DOHH2 (cell line): ENCODE measurements at regions not wholly inside any gene's neighbourhood (a gene's known extent, or its start where the extent isn't known, plus 50 kb on each side); places are given as distances from the start of the nearest gene placed in this dataset.

Experiments used
- H3F3A ChIP-seq: fragments of 200-600 bp; sonication (generic), shearing (Covaris generic); 2 replicates; pipeline ENCODE4 v1.6.0; 2016; ENCODE audit warnings: antibody characterized with exemption, mild to moderate bottlenecking; ENCODE audit not compliant: control insufficient read depth, insufficient read depth
- H3K27ac ChIP-seq: fragments of 200-600 bp; sonication (generic); 2 replicates; pipeline ENCODE4 v1.5.1; 2014; ENCODE audit warnings: low read depth, mild to moderate bottlenecking, low read length, moderate library complexity
- H3K27me3 ChIP-seq: fragments of 200-600 bp; sonication (generic); 2 replicates; pipeline ENCODE4 v1.6.1; 2014; ENCODE audit warnings: mild to moderate bottlenecking, low read length, mixed read lengths; ENCODE audit not compliant: control insufficient read depth
- H3K36me3 ChIP-seq: fragments of 200-600 bp; sonication (generic); 2 replicates; pipeline ENCODE4 v1.6.1; 2014; ENCODE audit warnings: mild to moderate bottlenecking, low read length, moderate library complexity, mixed read lengths; ENCODE audit not compliant: control insufficient read depth
- H3K4me1 ChIP-seq: fragments of 200-600 bp; sonication (generic); 2 replicates; pipeline ENCODE4 v1.6.1; 2014; ENCODE audit warnings: mild to moderate bottlenecking, low read length, mixed read lengths; ENCODE audit not compliant: control insufficient read depth
- H3K4me2 ChIP-seq: fragments of 200-600 bp; sonication (generic); 2 replicates; pipeline ENCODE4 v1.6.0; 2014; ENCODE audit warnings: mild to moderate bottlenecking, low read length, moderate library complexity
- H3K4me3 ChIP-seq: fragments of 200-600 bp; sonication (generic); 2 replicates; pipeline ENCODE4 v1.5.1; 2014; ENCODE audit warnings: mild to moderate bottlenecking, low read length, mixed read lengths
- H3K79me2 ChIP-seq: fragments of 200-600 bp; sonication (generic); 2 replicates; pipeline ENCODE4 v1.6.1; 2014; ENCODE audit warnings: mild to moderate bottlenecking, low read length, mixed read lengths; ENCODE audit not compliant: control insufficient read depth
- H3K9me2 ChIP-seq: fragments of 200-600 bp; sonication (generic); replicated peaks from 2 replicates; pipeline ENCODE4 v1.6.1; 2014; ENCODE audit warnings: mild to moderate bottlenecking, low read length, mixed read lengths; ENCODE audit not compliant: control insufficient read depth
- H3K9me3 ChIP-seq: fragments of 200-600 bp; sonication (generic); 2 replicates; pipeline ENCODE4 v1.6.1; 2014; ENCODE audit warnings: antibody characterized with exemption, low read length, mixed read lengths; ENCODE audit not compliant: control insufficient read depth, insufficient read depth
- H4K20me1 ChIP-seq: fragments of 200-600 bp; sonication (generic); 2 replicates; pipeline ENCODE4 v1.6.0; 2014; ENCODE audit warnings: low read depth, mild to moderate bottlenecking, antibody characterized with exemption, low read length, moderate library complexity; ENCODE audit not compliant: control insufficient read depth, insufficient read depth
- CTCF ChIP-seq: fragments of 200-600 bp; sonication (generic); IDR thresholded peaks from one replicate; pipeline ENCODE4 v1.5.1; 2014; ENCODE audit warnings: antibody characterized with exemption, mild to moderate bottlenecking, low read depth, low read length; ENCODE audit not compliant: poor library complexity, severe bottlenecking
- EZH2phosphoT487 ChIP-seq: fragments of 200-600 bp; sonication (generic); IDR thresholded peaks from 2 replicates; pipeline ENCODE4 v1.6.1; 2017; ENCODE audit warnings: borderline replicate concordance, mild to moderate bottlenecking, antibody characterized with exemption, low read length, moderate library complexity, mixed read lengths

- no peaks in the 10 kb centered on the region for H3K79me2 ChIP-seq
- H3K4me1 ChIP-seq = no peaks in the 10 kb centered on the region
- H4K20me1 ChIP-seq = no peaks in the 10 kb centered on the region
- no peak overlapping the region for H3K27ac ChIP-seq
- TF ChIP-seq EZH2phosphoT487 (no peak), CTCF (no peak)
- no peaks in the 10 kb centered on the region for H3K9me2 ChIP-seq
- H3K36me3 ChIP-seq = no peaks in the 10 kb centered on the region
- H3F3A ChIP-seq = no peaks in the 10 kb centered on the region
- peaks cover 15% of the 10 kb centered on the region for H3K27me3 ChIP-seq
- H3K4me2 ChIP-seq = no peak overlapping the region
- H3K9me3 ChIP-seq = no peaks in the 10 kb centered on the region
- H3K4me3 ChIP-seq = no peak overlapping the region
Observed at GRCh38 chr1:224535641-224536040, 80.5 kb upstream of the CNIH3 start.

- H3F3A ChIP-seq = no peaks in the 10 kb centered on the region
- H3K36me3 ChIP-seq = no peaks in the 10 kb centered on the region
- no peaks in the 10 kb centered on the region for H3K9me3 ChIP-seq
- no peak overlapping the region for H3K4me2 ChIP-seq
- H3K27me3 ChIP-seq = peaks cover 9% of the 10 kb centered on the region; the same call in 1 of the 2 replicates
- H4K20me1 ChIP-seq = no peaks in the 10 kb centered on the region
- no peaks in the 10 kb centered on the region for H3K9me2 ChIP-seq
- no peak overlapping the region for H3K27ac ChIP-seq
- TF ChIP-seq EZH2phosphoT487 = no peak
- no peak for TF ChIP-seq CTCF
- H3K79me2 ChIP-seq = no peaks in the 10 kb centered on the region
- no peaks in the 10 kb centered on the region for H3K4me1 ChIP-seq
- no peak overlapping the region for H3K4me3 ChIP-seq
Observed at GRCh38 chr1:224539971-224540370, 76.1 kb upstream of the CNIH3 start.

- no peak for TF ChIP-seq EZH2phosphoT487
- TF ChIP-seq CTCF = no peak
- no peaks in the 10 kb centered on the region for H3K9me3 ChIP-seq
- no peaks in the 10 kb centered on the region for H4K20me1 ChIP-seq
- H3K27me3 ChIP-seq = peaks cover 9% of the 10 kb centered on the region; the same call in 1 of the 2 replicates
- no peak overlapping the region for H3K4me3 ChIP-seq
- H3K9me2 ChIP-seq = no peaks in the 10 kb centered on the region
- no peaks in the 10 kb centered on the region for H3K79me2 ChIP-seq
- H3F3A ChIP-seq = no peaks in the 10 kb centered on the region
- H3K4me1 ChIP-seq = no peaks in the 10 kb centered on the region
- no peaks in the 10 kb centered on the region for H3K36me3 ChIP-seq
- H3K4me2 ChIP-seq = no peak overlapping the region
- H3K27ac ChIP-seq = no peak overlapping the region
Observed at GRCh38 chr1:224540535-224540934, 75.6 kb upstream of the CNIH3 start.
